Mucosa of descending colon (tissue), 3 donors: ENCODE measurements at regions not wholly inside any gene's neighbourhood (a gene's known extent, or its start where the extent isn't known, plus 50 kb on each side); places are given as distances from the start of the nearest gene placed in this dataset.

Experiments
- ATAC-seq: fragments of 200-7000 bp; cut with Tn5 transposase; one replicate; pipeline ENCODE4 v1.9.1; 2020; ENCODE audit warnings: mild to moderate bottlenecking, moderate library complexity
- DNase-seq, 3 donors: peaks; one replicate each; pipeline ENCODE4 v3.0.0-alpha.2; 2020
- H3K36me3 ChIP-seq: fragments of 200-600 bp; one replicate; pipeline ENCODE4 v1.8.0; 2021; ENCODE audit warnings: low read depth, mild to moderate bottlenecking
- H3K4me1 ChIP-seq: fragments of 200-600 bp; one replicate; pipeline ENCODE4 v1.8.0; 2021; ENCODE audit warnings: low read depth, mild to moderate bottlenecking
- H3K4me3 ChIP-seq: fragments of 200-600 bp; one replicate; pipeline ENCODE4 v1.8.0; 2021; ENCODE audit warnings: mild to moderate bottlenecking
- H3K9me3 ChIP-seq: fragments of 200-600 bp; one replicate; pipeline ENCODE4 v1.8.0; 2021; ENCODE audit warnings: mild to moderate bottlenecking
- intact Hi-C, 2 donors: fragments of 100-400 bp; cut with DNase I in 1 of 2; cut with micrococcal nuclease in 1 of 2; formaldehyde crosslinking; loops; one replicate each; pipeline versions ENCODE4 v1.11.0 to v1.11.1; 2022; cut with DNase I, micrococcal nuclease
- TF ChIP-seq, protein P1 (sequence below): fragments of 200-600 bp; IDR thresholded peaks from one replicate; pipeline ENCODE4 v1.8.0; 2022; ENCODE audit warnings: antibody characterized with exemption, mild to moderate bottlenecking
- donor health status: DM: no; HTN: no; CAD: no; lungs with moderate emphysema.
- donor health status: DM: no; HTN: no; CAD: no.
- donor health status: DM: no; HTN: yes; CAD: no.

DNA sequence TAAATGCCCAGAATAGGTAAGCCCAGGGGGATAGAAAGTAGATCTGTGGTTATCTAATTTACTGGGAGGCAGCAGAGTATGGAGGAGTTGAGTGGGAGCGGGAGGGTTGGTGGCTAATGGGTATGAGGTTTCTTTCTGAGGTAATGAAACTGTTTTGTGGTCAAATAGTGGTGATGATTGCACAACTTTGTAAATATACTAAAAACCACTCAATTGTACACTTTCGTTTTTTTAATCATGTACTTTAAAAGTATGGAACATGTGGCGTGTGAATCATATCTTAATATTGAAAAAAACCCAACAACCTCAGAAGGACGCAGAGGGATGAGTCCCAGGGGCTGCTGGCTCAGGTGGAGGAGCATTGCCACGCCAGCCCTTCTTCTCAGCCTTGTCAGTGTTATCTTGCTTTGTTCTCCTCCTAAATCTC is 118.1 kb downstream of the WDR11 start:
- Histone ChIP-seq H3K9me3 (peaks cover 3% of the 10 kb centered on the region), H3K4me3 (no peak overlapping the region), H3K4me1 (no peaks in the 10 kb centered on the region), H3K36me3 (no peaks in the 10 kb centered on the region)
- TF ChIP-seq, protein P1, sequence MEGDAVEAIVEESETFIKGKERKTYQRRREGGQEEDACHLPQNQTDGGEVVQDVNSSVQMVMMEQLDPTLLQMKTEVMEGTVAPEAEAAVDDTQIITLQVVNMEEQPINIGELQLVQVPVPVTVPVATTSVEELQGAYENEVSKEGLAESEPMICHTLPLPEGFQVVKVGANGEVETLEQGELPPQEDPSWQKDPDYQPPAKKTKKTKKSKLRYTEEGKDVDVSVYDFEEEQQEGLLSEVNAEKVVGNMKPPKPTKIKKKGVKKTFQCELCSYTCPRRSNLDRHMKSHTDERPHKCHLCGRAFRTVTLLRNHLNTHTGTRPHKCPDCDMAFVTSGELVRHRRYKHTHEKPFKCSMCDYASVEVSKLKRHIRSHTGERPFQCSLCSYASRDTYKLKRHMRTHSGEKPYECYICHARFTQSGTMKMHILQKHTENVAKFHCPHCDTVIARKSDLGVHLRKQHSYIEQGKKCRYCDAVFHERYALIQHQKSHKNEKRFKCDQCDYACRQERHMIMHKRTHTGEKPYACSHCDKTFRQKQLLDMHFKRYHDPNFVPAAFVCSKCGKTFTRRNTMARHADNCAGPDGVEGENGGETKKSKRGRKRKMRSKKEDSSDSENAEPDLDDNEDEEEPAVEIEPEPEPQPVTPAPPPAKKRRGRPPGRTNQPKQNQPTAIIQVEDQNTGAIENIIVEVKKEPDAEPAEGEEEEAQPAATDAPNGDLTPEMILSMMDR = no peak
- no peak for DNase-seq
- intact Hi-C loops = no loop called here
- no peak for ATAC-seq

DNA sequence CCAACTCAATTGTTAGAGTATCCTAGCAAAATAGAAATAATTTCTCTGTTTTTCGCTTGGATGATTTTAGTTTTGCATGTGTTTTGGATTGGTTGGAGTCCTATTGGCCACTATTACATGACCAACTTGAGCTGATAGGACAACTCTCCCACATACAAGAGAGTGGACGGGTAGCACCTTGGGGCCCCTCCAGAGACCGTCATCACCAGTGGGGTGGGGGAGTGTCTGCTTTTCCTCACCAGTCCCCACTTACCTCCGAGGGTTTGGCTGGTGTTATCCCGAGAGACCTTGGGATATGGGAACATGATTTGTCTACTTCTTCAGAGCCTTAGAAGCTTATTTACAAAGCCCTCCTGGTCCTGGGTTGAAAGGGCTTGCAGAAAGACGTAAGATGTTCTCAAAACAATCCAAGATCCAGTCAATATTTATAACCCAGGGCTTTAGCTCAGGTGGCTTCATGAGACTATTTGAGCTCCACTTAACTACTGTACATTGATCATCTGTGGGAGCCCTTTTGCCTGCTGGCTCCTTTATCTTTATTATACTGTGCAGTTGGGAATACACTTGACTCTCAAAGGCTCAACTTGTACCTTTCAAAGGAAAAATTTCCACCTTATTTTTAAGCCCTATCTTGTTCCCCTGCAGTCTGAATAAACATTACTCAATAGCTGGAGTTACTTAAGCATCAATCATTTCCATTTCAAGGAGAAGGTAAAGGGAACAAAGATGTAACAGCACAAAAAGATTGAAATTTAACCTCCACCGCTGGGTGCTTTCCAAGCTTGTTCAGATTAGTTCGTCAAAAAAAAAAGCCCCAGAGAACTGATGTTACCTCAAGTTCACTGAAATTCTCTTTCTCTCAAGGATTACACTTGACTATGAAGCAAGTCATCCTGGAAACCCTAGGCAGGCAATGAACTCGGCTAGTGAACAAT is 119.7 kb downstream of the WDR11 start:
- TF ChIP-seq, protein P1 = no peak
- no peak for ATAC-seq
- Histone ChIP-seq H3K4me1 (no peaks in the 10 kb centered on the region), H3K36me3 (no peaks in the 10 kb centered on the region), H3K4me3 (no peak overlapping the region), H3K9me3 (peaks cover 3% of the 10 kb centered on the region)
- intact Hi-C loops = no loop called here
- no peak for DNase-seq

DNA sequence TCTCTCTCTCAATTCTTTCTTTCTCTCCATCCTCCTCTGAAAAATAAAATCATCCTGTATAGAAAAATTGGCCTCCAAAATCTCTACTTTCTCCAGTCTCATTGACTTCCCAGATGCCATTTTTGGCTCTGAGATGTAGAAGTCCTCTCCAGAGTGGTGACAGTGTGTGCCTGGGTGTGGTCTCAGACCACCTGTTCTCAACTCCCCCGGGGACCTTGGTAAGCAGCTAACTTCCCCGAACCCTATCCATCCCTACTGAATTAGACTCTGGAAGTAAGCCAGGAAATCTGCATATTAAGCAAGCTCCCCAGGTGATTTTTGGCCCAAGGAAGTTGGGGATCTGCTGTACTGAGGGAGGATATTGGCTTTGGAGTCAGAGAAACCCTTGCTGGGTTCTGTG is 120.5 kb downstream of the WDR11 start:
- peaks cover 3% of the 10 kb centered on the region for H3K9me3 ChIP-seq
- no peak overlapping the region for H3K4me3 ChIP-seq
- DNase-seq (no peak), ATAC-seq (no peak)
- TF ChIP-seq, protein P1 = no peak
- H3K36me3 ChIP-seq = no peaks in the 10 kb centered on the region
- H3K4me1 ChIP-seq = no peaks in the 10 kb centered on the region
- intact Hi-C loops = no loop called here

DNA sequence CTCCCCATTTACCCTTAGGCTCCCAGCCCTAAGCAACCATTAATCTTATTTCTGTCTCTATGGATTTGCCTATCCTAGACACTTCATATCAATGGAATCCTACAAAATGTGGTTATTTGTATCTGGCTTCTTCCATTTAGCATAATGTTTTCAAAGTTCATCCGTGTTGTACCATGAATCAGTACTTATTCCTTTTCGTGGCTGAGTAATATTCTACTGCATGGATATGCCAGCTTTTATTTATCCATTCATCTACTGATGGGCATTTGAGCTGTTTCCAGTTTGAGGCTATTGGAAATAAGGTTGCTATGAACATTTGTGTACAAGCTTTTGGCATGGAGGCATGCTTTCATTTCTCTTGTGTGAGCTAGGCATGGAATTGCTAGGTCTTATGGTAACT is 121.1 kb downstream of the WDR11 start:
- Histone ChIP-seq H3K4me1 (no peaks in the 10 kb centered on the region), H3K9me3 (peaks cover 3% of the 10 kb centered on the region), H3K36me3 (no peaks in the 10 kb centered on the region), H3K4me3 (no peak overlapping the region)
- TF ChIP-seq, protein P1 = no peak
- ATAC-seq (no peak), DNase-seq (no peak)
- intact Hi-C loops = no loop called here

DNA sequence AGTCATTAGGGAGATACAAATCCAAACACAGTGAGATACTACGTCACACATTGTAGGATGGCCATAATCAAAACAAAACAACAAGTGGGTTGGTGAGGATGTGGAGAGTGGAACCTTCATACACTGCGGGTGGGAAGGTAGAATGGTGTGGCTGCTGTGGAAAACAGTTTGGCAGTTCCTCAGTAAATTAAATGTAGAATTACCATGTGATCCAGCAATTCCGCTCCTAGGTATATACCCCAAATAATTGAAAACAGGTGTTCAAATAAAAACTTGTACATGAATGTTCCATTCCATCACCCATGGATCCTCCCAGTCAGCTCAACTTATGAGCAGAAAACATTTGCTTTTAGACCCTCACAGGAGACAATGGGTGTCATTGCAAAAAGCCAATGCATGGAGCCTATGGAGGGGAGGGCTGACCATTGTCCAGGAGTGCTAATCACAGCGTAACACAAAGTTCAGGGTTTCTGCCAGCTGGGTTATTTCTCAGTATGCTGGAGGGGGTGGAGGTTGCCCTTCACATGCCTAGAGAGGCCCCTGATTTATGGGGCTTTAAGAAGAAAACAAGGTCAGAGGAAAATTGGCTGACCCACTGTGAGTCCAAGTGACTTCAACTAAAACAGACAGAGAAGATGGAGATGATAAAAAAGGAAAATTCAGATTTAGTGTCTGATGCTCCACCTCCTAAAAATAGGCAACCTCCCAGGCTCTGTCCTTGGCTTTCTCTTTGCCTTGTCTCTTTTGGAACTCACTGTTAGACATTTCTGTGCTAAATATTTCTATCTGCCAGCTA is 124.1 kb downstream of the WDR11 start:
- Histone ChIP-seq H3K4me1 (peaks cover 16% of the 10 kb centered on the region), H3K9me3 (peaks cover 3% of the 10 kb centered on the region), H3K4me3 (no peak overlapping the region), H3K36me3 (no peaks in the 10 kb centered on the region)
- DNase-seq (no peak), ATAC-seq (no peak)
- TF ChIP-seq, protein P1 = no peak
- intact Hi-C loops = no loop called here
